Breast epithelium (tissue), 4 donors: ENCODE measurements at regions not wholly inside any gene's neighbourhood (a gene's known extent, or its start where the extent isn't known, plus 50 kb on each side); places are given as distances from the start of the nearest gene placed in this dataset.

Source experiments
- DNase-seq, 2 donors: peaks; one replicate each; pipeline ENCODE4 v3.0.0-alpha.2; 2019; ENCODE audit warnings: low spot score in 2 of 2
- H3K27ac ChIP-seq, 2 donors: fragments of 200-600 bp; sonication (generic) in 1 of 2; one replicate each; pipeline ENCODE4 v1.5.1; 2016 to 2019; ENCODE audit warnings: mild to moderate bottlenecking in 1 of 2
- H3K27me3 ChIP-seq, 2 donors: fragments of 200-600 bp; sonication (generic) in 1 of 2; one replicate each; pipeline versions ENCODE4 v1.5.1 to v1.6.0; 2017 to 2019; ENCODE audit warnings: control low read depth in 1 of 2, mild to moderate bottlenecking in 1 of 2
- H3K36me3 ChIP-seq: fragments of 200-600 bp; one replicate; pipeline ENCODE4 v1.5.1; 2019
- H3K4me1 ChIP-seq, 2 donors: fragments of 200-600 bp; sonication (generic); one replicate each; pipeline ENCODE4 v1.5.1; 2016 to 2019; ENCODE audit warnings: control low read depth in 1 of 2
- H3K4me3 ChIP-seq, 3 donors: fragments of 200-600 bp; sonication (generic); 1 replicate in 2 of 3; 2 replicates in 1 of 3; pipeline ENCODE4 v1.5.1; 2016 to 2019; ENCODE audit warnings: mild to moderate bottlenecking in 3 of 3, moderate library complexity in 2 of 3
- H3K9me3 ChIP-seq, 2 donors: fragments of 200-600 bp; sonication (generic) in 1 of 2; one replicate each; pipeline ENCODE4 v1.5.1; 2016 to 2019; ENCODE audit warnings: control low read depth in 1 of 2
- POLR2A ChIP-seq: fragments of 450-650 bp; IDR thresholded peaks from one replicate; pipeline ENCODE4 v1.6.1; 2016; ENCODE audit warnings: antibody characterized with exemption, mild to moderate bottlenecking, moderate library complexity
- POLR2AphosphoS5 ChIP-seq, 3 donors: sonication (generic); formaldehyde crosslinking; IDR thresholded peaks; one replicate each; pipeline ENCODE4 v1.6.1; 2017; ENCODE audit warnings: antibody characterized with exemption in 3 of 3
- intact Hi-C: fragments of 100-400 bp; cut with DNase I; formaldehyde crosslinking; loops from one replicate; pipeline ENCODE4 v1.15.1; 2023; ENCODE audit warnings: low total_unique reads
- TF ChIP-seq, protein P1 (sequence below), 3 donors: fragments of 450-650 bp; IDR thresholded peaks; one replicate each; pipeline ENCODE4 v1.5.1; 2016 to 2017; ENCODE audit warnings: antibody characterized with exemption in 3 of 3, mild to moderate bottlenecking in 3 of 3, moderate library complexity in 3 of 3

DNA sequence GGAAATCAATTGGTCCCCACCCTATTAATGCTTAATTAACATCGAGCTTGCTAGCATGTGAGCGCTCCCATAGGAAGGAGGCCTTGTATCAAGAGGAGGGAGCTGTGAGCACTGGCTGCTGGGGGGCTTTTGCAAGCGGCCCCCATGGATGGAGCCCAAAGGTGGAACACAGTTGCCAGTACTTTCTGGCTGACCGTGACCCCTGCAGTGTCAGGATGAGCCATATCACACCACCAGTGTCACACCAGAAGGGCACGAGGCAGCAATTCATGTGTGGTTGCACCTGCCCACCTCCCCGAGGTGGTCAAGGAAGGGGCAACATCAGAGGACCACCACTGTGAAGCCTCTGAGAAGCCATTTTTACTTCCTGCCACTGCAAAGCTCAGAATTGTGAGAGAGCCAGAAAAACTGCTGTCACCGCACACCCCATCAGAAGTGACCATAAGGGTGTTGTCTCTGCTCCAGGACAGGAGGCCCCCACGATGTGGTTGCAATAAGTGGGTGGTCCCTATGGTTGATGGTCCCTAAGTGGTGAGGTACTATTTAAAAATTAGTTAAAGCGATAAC is 99.8 kb upstream of the RAB6C start:
- intact Hi-C loops = no loop called here
- peak in 1 of 2 donors; percentile 12 for DNase-seq

DNA sequence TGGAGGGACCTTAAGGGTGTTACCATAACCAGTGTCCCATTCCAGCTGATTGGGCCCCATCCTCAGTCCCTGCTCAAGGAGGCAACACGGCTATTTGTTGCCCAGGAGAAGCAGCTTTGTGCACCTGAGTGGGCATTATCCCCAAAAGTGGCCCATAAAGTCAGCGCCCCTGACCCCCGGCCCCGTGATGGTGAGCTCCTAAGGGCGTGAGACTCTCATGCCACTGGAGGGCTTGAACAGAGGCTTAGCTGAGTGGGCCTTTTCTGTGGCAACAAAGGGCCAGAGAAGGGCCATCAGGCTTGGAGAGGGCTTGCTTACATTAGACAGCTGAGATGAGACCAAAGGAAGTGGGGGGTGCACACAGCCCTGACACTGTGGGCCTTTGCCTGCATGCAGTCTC is 99.2 kb upstream of the RAB6C start:
- intact Hi-C loops = no loop called here
- no peak overlapping the region for H3K4me3 ChIP-seq
- DNase-seq = peak in 1 of 2 donors; percentile 13
- no peak for TF ChIP-seq POLR2A
- TF ChIP-seq, protein P1, sequence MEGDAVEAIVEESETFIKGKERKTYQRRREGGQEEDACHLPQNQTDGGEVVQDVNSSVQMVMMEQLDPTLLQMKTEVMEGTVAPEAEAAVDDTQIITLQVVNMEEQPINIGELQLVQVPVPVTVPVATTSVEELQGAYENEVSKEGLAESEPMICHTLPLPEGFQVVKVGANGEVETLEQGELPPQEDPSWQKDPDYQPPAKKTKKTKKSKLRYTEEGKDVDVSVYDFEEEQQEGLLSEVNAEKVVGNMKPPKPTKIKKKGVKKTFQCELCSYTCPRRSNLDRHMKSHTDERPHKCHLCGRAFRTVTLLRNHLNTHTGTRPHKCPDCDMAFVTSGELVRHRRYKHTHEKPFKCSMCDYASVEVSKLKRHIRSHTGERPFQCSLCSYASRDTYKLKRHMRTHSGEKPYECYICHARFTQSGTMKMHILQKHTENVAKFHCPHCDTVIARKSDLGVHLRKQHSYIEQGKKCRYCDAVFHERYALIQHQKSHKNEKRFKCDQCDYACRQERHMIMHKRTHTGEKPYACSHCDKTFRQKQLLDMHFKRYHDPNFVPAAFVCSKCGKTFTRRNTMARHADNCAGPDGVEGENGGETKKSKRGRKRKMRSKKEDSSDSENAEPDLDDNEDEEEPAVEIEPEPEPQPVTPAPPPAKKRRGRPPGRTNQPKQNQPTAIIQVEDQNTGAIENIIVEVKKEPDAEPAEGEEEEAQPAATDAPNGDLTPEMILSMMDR (IDR thresholded peaks at IDR 0.05) = no peak
- TF ChIP-seq POLR2AphosphoS5 (IDR thresholded peaks at IDR 0.05) = no peak
- H3K4me1 ChIP-seq = peaks cover 0 to 4% of the 10 kb centered on the region in 2 donors
- H3K27me3 ChIP-seq = no peaks in the 10 kb centered on the region
- H3K36me3 ChIP-seq = no peaks in the 10 kb centered on the region
- H3K9me3 ChIP-seq = no peaks in the 10 kb centered on the region
- no peak overlapping the region for H3K27ac ChIP-seq

More for the DNA sequence above, 99.8 kb upstream of the RAB6C start:
- H3K9me3 ChIP-seq = no peaks in the 10 kb centered on the region
- no peak overlapping the region for H3K27ac ChIP-seq
- no peaks in the 10 kb centered on the region for H3K36me3 ChIP-seq
- H3K27me3 ChIP-seq = no peaks in the 10 kb centered on the region
- TF ChIP-seq POLR2A = no peak
- no peak for TF ChIP-seq POLR2AphosphoS5 (IDR thresholded peaks at IDR 0.05)
- TF ChIP-seq, protein P1 (IDR thresholded peaks at IDR 0.05) = no peak
- H3K4me3 ChIP-seq = no peak overlapping the region
- H3K4me1 ChIP-seq = peaks cover 0 to 4% of the 10 kb centered on the region in 2 donors

DNA sequence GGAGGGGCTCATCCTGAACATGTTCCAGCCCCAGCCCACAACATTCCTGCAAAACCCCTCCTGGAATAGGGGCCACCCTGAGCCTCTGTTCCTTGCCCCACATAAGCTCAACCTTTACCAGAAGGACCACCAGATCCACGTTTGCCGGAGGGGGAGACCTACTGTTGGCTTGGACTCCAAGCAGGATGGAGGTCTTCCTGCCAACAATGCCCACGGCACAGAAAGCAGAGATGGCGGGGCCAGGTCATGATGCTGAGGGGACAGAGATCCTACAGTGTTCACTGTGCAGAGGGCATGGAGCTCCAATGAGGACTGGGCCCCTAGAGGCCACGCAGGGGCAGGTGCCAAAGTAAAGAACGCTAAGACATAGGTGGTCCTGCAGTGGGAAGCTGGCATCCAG is 98.5 kb upstream of the RAB6C start:
- Histone ChIP-seq H3K4me3 (no peak overlapping the region), H3K9me3 (no peaks in the 10 kb centered on the region), H3K27me3 (no peaks in the 10 kb centered on the region), H3K4me1 (peaks cover 0 to 4% of the 10 kb centered on the region in 2 donors), H3K36me3 (no peaks in the 10 kb centered on the region), H3K27ac (no peak overlapping the region)
- no peak for DNase-seq
- intact Hi-C loops = no loop called here
- TF ChIP-seq POLR2A (no peak), POLR2AphosphoS5 (IDR thresholded peaks at IDR 0.05) (no peak)
- TF ChIP-seq, protein P1 (IDR thresholded peaks at IDR 0.05) = no peak

DNA sequence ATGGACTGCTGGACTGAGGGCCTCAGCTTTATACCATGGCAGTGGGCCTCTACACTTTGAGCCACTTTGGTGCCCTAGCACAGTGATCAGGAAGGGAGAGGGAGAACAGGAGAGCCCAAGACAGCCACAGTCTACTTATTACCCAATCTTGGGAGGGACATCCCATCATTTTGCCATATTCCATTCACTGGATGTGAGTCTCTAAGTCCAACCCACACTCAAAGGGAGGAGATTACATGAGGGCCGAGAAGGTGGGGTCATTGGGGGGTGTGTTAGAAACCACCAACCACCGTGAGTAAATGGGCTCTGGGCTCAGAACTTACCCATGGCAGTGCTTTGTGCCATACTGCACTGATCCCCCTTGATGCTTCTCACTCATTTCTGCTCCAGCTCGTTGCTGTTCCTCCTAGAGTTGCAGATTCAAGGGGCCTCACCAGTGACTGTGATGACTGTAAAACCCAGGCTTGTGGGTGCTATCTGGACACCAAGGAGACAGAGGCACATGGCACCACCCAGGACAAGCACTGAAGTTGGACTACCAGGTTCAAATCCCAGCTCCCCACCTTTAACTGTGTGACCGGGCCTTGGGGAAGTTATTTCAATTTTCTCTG is 97.6 kb upstream of the RAB6C start:
- DNase-seq = no peak
- TF ChIP-seq, protein P1 (IDR thresholded peaks at IDR 0.05) = no peak
- H3K4me1 ChIP-seq = peaks cover 0 to 4% of the 10 kb centered on the region in 2 donors
- H3K9me3 ChIP-seq = no peaks in the 10 kb centered on the region
- no peak overlapping the region for H3K4me3 ChIP-seq
- no peak overlapping the region for H3K27ac ChIP-seq
- no peaks in the 10 kb centered on the region for H3K36me3 ChIP-seq
- no peaks in the 10 kb centered on the region for H3K27me3 ChIP-seq
- intact Hi-C loops = no loop called here

DNA sequence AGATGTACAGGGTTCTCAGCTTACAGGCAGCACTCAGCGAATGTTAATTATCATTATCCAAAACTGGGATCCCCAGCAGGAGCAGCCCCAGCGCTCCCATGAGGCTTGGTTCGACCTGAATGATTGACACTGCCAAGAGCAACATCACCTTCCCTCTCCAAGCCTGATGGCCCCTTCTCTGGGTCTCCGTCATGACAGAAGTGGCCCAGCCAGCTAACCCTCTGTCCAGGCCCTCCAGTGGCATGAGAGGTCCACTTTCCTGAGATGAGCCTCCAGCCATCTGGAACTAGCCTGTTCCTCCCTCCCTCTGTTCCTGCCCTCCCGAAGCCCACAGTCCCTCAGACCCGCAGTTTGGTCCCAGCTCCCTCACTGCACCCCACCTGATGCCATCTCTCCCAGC is 97.0 kb upstream of the RAB6C start:
- intact Hi-C loops = no loop called here

More for the DNA sequence above, 97.0 kb upstream of the RAB6C start:
- Histone ChIP-seq H3K4me1 (peaks cover 0 to 4% of the 10 kb centered on the region in 2 donors), H3K27ac (no peak overlapping the region), H3K27me3 (no peaks in the 10 kb centered on the region), H3K9me3 (no peaks in the 10 kb centered on the region), H3K36me3 (no peaks in the 10 kb centered on the region), H3K4me3 (no peak overlapping the region)
- DNase-seq = no peak
- TF ChIP-seq, protein P1 (IDR thresholded peaks at IDR 0.05) = no peak
- TF ChIP-seq POLR2AphosphoS5 (IDR thresholded peaks at IDR 0.05) = no peak
- no peak for TF ChIP-seq POLR2A
